NAMALWA (cell line): ENCODE measurements at regions not wholly inside any gene's neighbourhood (a gene's known extent, or its start where the extent isn't known, plus 50 kb on each side); places are given as distances from the start of the nearest gene placed in this dataset.

Experiments used
- DNase-seq: peaks from one replicate; pipeline ENCODE4 v3.0.0-alpha.2; 2015; ENCODE audit warnings: low spot score

- DNase-seq = peak; percentile 31
Measured at GRCh38 chr7:11895337-11895736, 63.3 kb upstream of the THSD7A start.

- no peak for DNase-seq
Measured at GRCh38 chr7:11896663-11897062, 64.7 kb upstream of the THSD7A start.

GRCh38 chr7:11899247-11899646 is 67.2 kb upstream of the THSD7A start:
- no peak for DNase-seq

GRCh38 chr7:11910253-11910652 is 78.3 kb upstream of the THSD7A start:
- no peak for DNase-seq

- DNase-seq = no peak
Measured at GRCh38 chr7:11911900-11912299, 79.9 kb upstream of the THSD7A start.

GRCh38 chr7:11914645-11915044 is 82.6 kb upstream of the THSD7A start:
- DNase-seq = no peak

- DNase-seq = no peak
Measured at GRCh38 chr7:11923376-11923930, 91.5 kb upstream of the THSD7A start.

GRCh38 chr7:11931307-11931706 is 99.3 kb upstream of the THSD7A start:
- no peak for DNase-seq

GRCh38 chr7:11934796-11935195 is 102.8 kb upstream of the THSD7A start:
- DNase-seq = no peak

- no peak for DNase-seq
Measured at GRCh38 chr7:11935905-11936304, 103.9 kb upstream of the THSD7A start.

GRCh38 chr7:11946794-11947193 is 114.8 kb upstream of the THSD7A start:
- DNase-seq = no peak

GRCh38 chr7:11950281-11950680 is 118.3 kb upstream of the THSD7A start:
- no peak for DNase-seq

GRCh38 chr7:11950942-11951341 is 118.9 kb upstream of the THSD7A start:
- no peak for DNase-seq

GRCh38 chr7:11951909-11952308 is 119.9 kb upstream of the THSD7A start:
- DNase-seq = no peak

- DNase-seq = no peak
Measured at GRCh38 chr7:11952972-11953371, 121.0 kb upstream of the THSD7A start.

- no peak for DNase-seq
Measured at GRCh38 chr7:11956991-11957390, 125.0 kb upstream of the THSD7A start.

GRCh38 chr7:11957956-11958355 is 126.0 kb upstream of the THSD7A start:
- no peak for DNase-seq

GRCh38 chr7:11959121-11959520 is 127.1 kb upstream of the THSD7A start:
- DNase-seq = no peak

GRCh38 chr7:11960621-11961020 is 128.6 kb upstream of the THSD7A start:
- no peak for DNase-seq

- DNase-seq = no peak
Measured at GRCh38 chr7:11969643-11970042, 137.6 kb upstream of the THSD7A start.

GRCh38 chr7:11970132-11970531 is 138.1 kb upstream of the THSD7A start:
- DNase-seq = no peak

- DNase-seq = no peak
Measured at GRCh38 chr7:11985376-11985775, 153.4 kb upstream of the THSD7A start.

- no peak for DNase-seq
Measured at GRCh38 chr7:11985971-11986370, 154.0 kb upstream of the THSD7A start.

GRCh38 chr7:11988186-11988585 is 156.2 kb upstream of the THSD7A start:
- DNase-seq = no peak

GRCh38 chr7:12002428-12002827 is 170.4 kb upstream of the THSD7A start:
- DNase-seq = no peak
